B cell (primary cell): ENCODE measurements at regions not wholly inside any gene's neighbourhood (a gene's known extent, or its start where the extent isn't known, plus 50 kb on each side); places are given as distances from the start of the nearest gene placed in this dataset.

Experiments used
- ATAC-seq: fragments of 200-7000 bp; cut with Tn5 transposase; one replicate; pipeline ENCODE4 v1.10.0; 2021; ENCODE audit warnings: low read depth, mild to moderate bottlenecking, moderate number of reproducible peaks, moderate library complexity
- CTCF ChIA-PET: fragments of 350-600 bp; sonication (Branson Sonifier 250); formaldehyde crosslinking; loops from one replicate; lab custom pipeline; 2021; ENCODE audit warnings: antibody characterized with exemption, inconsistent platforms; lab: Charles Lee
- POLR2A ChIA-PET: fragments of 350-600 bp; sonication (Branson Sonifier 250); formaldehyde crosslinking; loops from one replicate; lab custom pipeline; 2021; ENCODE audit warnings: antibody characterized with exemption; lab: Charles Lee
- DNase-seq: peaks from one replicate; pipeline ENCODE4 v3.0.0; 2013
- H2AFZ ChIP-seq: 2 replicates; pipeline ENCODE4 v1.6.1; 2012; ENCODE audit warnings: mild to moderate bottlenecking, low read depth, low read length; ENCODE audit not compliant: insufficient read depth, poor library complexity, severe bottlenecking
- H3K27ac ChIP-seq, 2 donors: 1 replicate in 1 of 2; 2 replicates in 1 of 2; pipeline ENCODE4 v1.5.1; 2012 to 2013; ENCODE audit warnings: low read length in 2 of 2, mild to moderate bottlenecking in 2 of 2, moderate library complexity in 1 of 2
- H3K27me3 ChIP-seq, 4 experiments: fragments of 200-600 bp in 1 of 4; sonication (generic) in 1 of 4; replicated peaks in 1 of 4; 1 replicate in 2 of 4; 2 replicates in 2 of 4; pipeline versions ENCODE4 v1.6.1 to v1.7.0; 2013 to 2016; ENCODE audit warnings: low read length in 3 of 4, mild to moderate bottlenecking in 2 of 4, mixed read lengths in 1 of 4, moderate library complexity in 1 of 4; ENCODE audit not compliant: insufficient read depth in 4 of 4, control insufficient read depth in 3 of 4; ENCODE audit errors: control extremely low read depth in 1 of 4
- H3K36me3 ChIP-seq, 2 experiments: replicated peaks in 1 of 2; 1 replicate in 1 of 2; 2 replicates in 1 of 2; pipeline versions ENCODE4 v1.6.1 to v1.7.1; 2013; ENCODE audit warnings: low read length in 1 of 2; ENCODE audit not compliant: insufficient read depth in 2 of 2, control insufficient read depth in 1 of 2; ENCODE audit errors: control extremely low read depth in 1 of 2, extremely low read depth in 1 of 2
- H3K4me1 ChIP-seq, 2 donors: fragments of 200-600 bp in 1 of 2; sonication (generic) in 1 of 2; 1 replicate in 1 of 2; 2 replicates in 1 of 2; pipeline versions ENCODE4 v1.5.1 to v1.6.1; 2013 to 2017; ENCODE audit warnings: low read length in 2 of 2; ENCODE audit not compliant: control insufficient read depth in 2 of 2, insufficient read depth in 2 of 2
- H3K4me2 ChIP-seq: replicated peaks from 2 replicates; pipeline ENCODE3; 2012; ENCODE audit warnings: mild to moderate bottlenecking, low read depth, low read length; ENCODE audit not compliant: poor library complexity, severe bottlenecking
- H3K4me3 ChIP-seq, 5 experiments: fragments of 200-600 bp in 1 of 5; sonication (generic) in 1 of 5; 1 replicate in 3 of 5; 2 replicates in 2 of 5; pipeline versions ENCODE4 v1.5.1 to v1.7.0; 2011 to 2016; ENCODE audit warnings: low read length in 4 of 5, mild to moderate bottlenecking in 4 of 5, low read depth in 2 of 5, control low read depth in 1 of 5, moderate library complexity in 1 of 5; ENCODE audit not compliant: insufficient read depth in 1 of 5; ENCODE audit errors: control extremely low read depth in 1 of 5, extremely low read depth in 1 of 5
- H3K79me2 ChIP-seq: fragments of 200-600 bp; sonication (generic); one replicate; pipeline ENCODE4 v1.6.0; 2016; ENCODE audit warnings: low read length; ENCODE audit not compliant: control insufficient read depth, insufficient read depth
- H3K9ac ChIP-seq: fragments of 200-600 bp; sonication (generic); 2 replicates; pipeline ENCODE4 v1.6.1; 2017; ENCODE audit warnings: mild to moderate bottlenecking, low read length, moderate library complexity
- H3K9me3 ChIP-seq, 3 donors: one replicate each; pipeline versions ENCODE4 v1.6.1 to v1.7.1; 2013; ENCODE audit warnings: low read length in 2 of 3; ENCODE audit not compliant: control insufficient read depth in 2 of 3, insufficient read depth in 1 of 3; ENCODE audit errors: control extremely low read depth in 1 of 3
- H4K20me1 ChIP-seq: 2 replicates; pipeline ENCODE4 v1.6.0; 2012; ENCODE audit warnings: mild to moderate bottlenecking, low read length; ENCODE audit not compliant: insufficient read depth, control insufficient read depth, poor library complexity, severe bottlenecking
- H3K27ac Mint-ChIP-seq: one replicate; pipeline ENCODE4 v1.8.0; 2021; ENCODE audit warnings: mixed read lengths
- H3K27me3 Mint-ChIP-seq: one replicate; pipeline ENCODE4 v1.8.0; 2021; ENCODE audit warnings: mixed read lengths
- H3K4me1 Mint-ChIP-seq: one replicate; pipeline ENCODE4 v1.8.0; 2021; ENCODE audit warnings: mixed read lengths
- H3K4me3 Mint-ChIP-seq: one replicate; pipeline ENCODE4 v1.8.0; 2021; ENCODE audit warnings: mixed read lengths
- H3K9me3 Mint-ChIP-seq: one replicate; pipeline ENCODE4 v1.8.0; 2022; ENCODE audit warnings: mixed read lengths; ENCODE audit not compliant: insufficient read depth
- CTCF ChIP-seq: fragments of 200-600 bp; IDR thresholded peaks from one replicate; pipeline ENCODE4 v1.8.0; 2022; ENCODE audit warnings: antibody characterized with exemption, mild to moderate bottlenecking
- EZH2 ChIP-seq: IDR thresholded peaks from 2 replicates; pipeline ENCODE4 v1.6.1; 2012; ENCODE audit warnings: borderline replicate concordance, low read depth, mild to moderate bottlenecking, moderate library complexity, low read length; ENCODE audit not compliant: insufficient read depth, poor library complexity, severe bottlenecking
- WGBS: methylation state at CpG from one replicate; pipeline ENCODE4 v1.1.5; 2013; ENCODE audit warnings: missing lambda C conversion rate; ENCODE audit not compliant: insufficient coverage; 5-methylcytosine and 5-hydroxymethylcytosine counted together
- intact Hi-C: fragments of 100-400 bp; cut with micrococcal nuclease; formaldehyde crosslinking; loops from one replicate; pipeline ENCODE4 v1.10.0; 2022

GRCh38 chr5:6282352-6282751, 96.0 kb downstream of the MED10 start:
- Histone ChIP-seq H3K9ac (no peak overlapping the region), H3K9me3 (no peaks in the 10 kb centered on the region), H3K27me3 (no peaks in the 10 kb centered on the region), H4K20me1 (no peaks in the 10 kb centered on the region), H3K27ac (no peak overlapping the region), H3K4me1 (no peaks in the 10 kb centered on the region), H3K36me3 (no peaks in the 10 kb centered on the region), H3K79me2 (no peaks in the 10 kb centered on the region), H3K4me3 (no peak overlapping the region), H3K4me2 (no peak overlapping the region), H2AFZ (no peak overlapping the region)
- intact Hi-C loops, result no loop called here
- ChIA-PET POLR2A (no interaction called here), CTCF (no interaction called here)
- no peak for DNase-seq
- no peaks in the 10 kb centered on the region for H3K4me1 Mint-ChIP-seq
- H3K27me3 Mint-ChIP-seq, result peaks cover 2% of the 10 kb centered on the region
- TF ChIP-seq EZH2 (no peak), CTCF (no peak)
- no peak overlapping the region for H3K4me3 Mint-ChIP-seq
- no peak for ATAC-seq
- H3K9me3 Mint-ChIP-seq, result no peaks in the 10 kb centered on the region
- WGBS, result 60% methylated on average over 1 of the region's 1 CpG
- H3K27ac Mint-ChIP-seq, result no peak overlapping the region

GRCh38 chr5:6281818-6282217, 96.5 kb downstream of the MED10 start:
- CTCF ChIA-PET, result no interaction called here
- Mint-ChIP-seq H3K27me3 (peaks cover 2% of the 10 kb centered on the region), H3K4me3 (no peak overlapping the region), H3K4me1 (no peaks in the 10 kb centered on the region), H3K9me3 (no peaks in the 10 kb centered on the region), H3K27ac (no peak overlapping the region)
- no peak overlapping the region for H3K4me2 ChIP-seq
- H3K4me3 ChIP-seq, result no peak overlapping the region
- ATAC-seq (no peak), DNase-seq (no peak)
- WGBS, result 56% methylated on average over 3 of the region's 4 CpGs
- POLR2A ChIA-PET, result no interaction called here
- H3K4me1 ChIP-seq, result no peaks in the 10 kb centered on the region
- H3K36me3 ChIP-seq, result no peaks in the 10 kb centered on the region
- no peak overlapping the region for H3K9ac ChIP-seq
- TF ChIP-seq CTCF (no peak), EZH2 (no peak)
- no peaks in the 10 kb centered on the region for H3K9me3 ChIP-seq
- H3K79me2 ChIP-seq, result no peaks in the 10 kb centered on the region
- H3K27ac ChIP-seq, result no peak overlapping the region
- no peaks in the 10 kb centered on the region for H4K20me1 ChIP-seq
- intact Hi-C loops, result no loop called here
- H3K27me3 ChIP-seq, result no peaks in the 10 kb centered on the region
- no peak overlapping the region for H2AFZ ChIP-seq
